EL (cell line): ENCODE measurements at regions not wholly inside any gene's neighbourhood (a gene's known extent, or its start where the extent isn't known, plus 50 kb on each side); places are given as distances from the start of the nearest gene placed in this dataset.

Source experiments
- DNase-seq: peaks from one replicate; pipeline ENCODE4 v3.0.0-alpha.2; 2016

GRCh38 chr5:54602475-54602874, 84.9 kb downstream of the SNX18 start:
- DNase-seq = no peak

GRCh38 chr5:54601411-54602230, 84.1 kb downstream of the SNX18 start:
- no peak for DNase-seq
